C4-2B (cell line): ENCODE measurements at regions not wholly inside any gene's neighbourhood (a gene's known extent, or its start where the extent isn't known, plus 50 kb on each side); places are given as distances from the start of the nearest gene placed in this dataset.

Experiments
- H3K27ac ChIP-seq: fragments of 450-650 bp; 2 replicates; pipeline ENCODE4 v1.5.1; 2017
- ZFX ChIP-seq: fragments of 450-650 bp; IDR thresholded peaks from 2 replicates; pipeline ENCODE4 v1.6.1; 2017
- TF ChIP-seq, protein P1 (sequence below): fragments of 450-650 bp; conservative IDR thresholded peaks from 2 replicates; pipeline ENCODE4 v1.5.1; 2017; ENCODE audit warnings: mild to moderate bottlenecking

DNA sequence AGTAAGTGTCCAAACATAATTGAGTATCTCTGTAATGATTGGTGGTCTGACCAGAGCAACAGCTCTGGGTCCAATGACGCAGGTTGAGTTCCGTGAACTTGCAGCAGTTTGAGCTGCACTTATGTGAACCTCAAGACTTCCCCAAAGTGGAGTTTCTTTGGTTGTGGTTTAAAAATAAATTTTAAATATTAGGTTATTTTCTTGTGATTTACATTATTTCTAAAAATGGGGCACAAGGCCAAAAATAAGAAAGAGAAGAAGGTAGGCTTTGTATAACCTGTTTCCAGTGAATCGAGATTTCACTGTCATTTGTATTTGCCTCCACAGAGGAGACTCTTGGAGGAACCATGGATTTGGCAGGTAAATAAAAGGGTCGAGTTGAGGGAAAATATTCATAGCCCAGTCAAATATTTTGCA, 166.4 kb upstream of the ZNF217 start:
- no peak for TF ChIP-seq ZFX
- TF ChIP-seq, protein P1, sequence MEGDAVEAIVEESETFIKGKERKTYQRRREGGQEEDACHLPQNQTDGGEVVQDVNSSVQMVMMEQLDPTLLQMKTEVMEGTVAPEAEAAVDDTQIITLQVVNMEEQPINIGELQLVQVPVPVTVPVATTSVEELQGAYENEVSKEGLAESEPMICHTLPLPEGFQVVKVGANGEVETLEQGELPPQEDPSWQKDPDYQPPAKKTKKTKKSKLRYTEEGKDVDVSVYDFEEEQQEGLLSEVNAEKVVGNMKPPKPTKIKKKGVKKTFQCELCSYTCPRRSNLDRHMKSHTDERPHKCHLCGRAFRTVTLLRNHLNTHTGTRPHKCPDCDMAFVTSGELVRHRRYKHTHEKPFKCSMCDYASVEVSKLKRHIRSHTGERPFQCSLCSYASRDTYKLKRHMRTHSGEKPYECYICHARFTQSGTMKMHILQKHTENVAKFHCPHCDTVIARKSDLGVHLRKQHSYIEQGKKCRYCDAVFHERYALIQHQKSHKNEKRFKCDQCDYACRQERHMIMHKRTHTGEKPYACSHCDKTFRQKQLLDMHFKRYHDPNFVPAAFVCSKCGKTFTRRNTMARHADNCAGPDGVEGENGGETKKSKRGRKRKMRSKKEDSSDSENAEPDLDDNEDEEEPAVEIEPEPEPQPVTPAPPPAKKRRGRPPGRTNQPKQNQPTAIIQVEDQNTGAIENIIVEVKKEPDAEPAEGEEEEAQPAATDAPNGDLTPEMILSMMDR = no peak
- no peak overlapping the region for H3K27ac ChIP-seq

DNA sequence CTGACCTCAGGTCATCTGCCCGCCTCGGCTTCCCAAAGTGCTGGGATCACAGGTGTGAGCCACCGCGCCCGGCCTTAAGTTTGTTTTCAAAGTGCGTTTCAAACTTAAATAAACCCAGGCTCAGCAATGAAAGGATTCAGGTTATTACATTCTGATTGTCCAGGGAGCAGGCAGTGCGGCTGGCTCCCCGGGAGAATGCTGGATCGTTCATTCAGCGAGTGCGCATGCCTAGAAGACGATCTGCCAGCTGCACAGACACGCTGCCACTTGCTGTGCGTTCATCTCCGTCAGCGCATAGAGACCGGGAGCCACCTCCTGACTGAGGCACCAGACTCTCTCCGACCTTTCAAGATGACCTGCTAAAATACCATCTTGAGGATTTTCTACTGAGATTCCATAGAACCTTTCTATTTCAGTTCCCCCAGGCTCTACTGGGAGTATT, 163.9 kb upstream of the ZNF217 start:
- H3K27ac ChIP-seq = no peak overlapping the region

GRCh38 chr20:53755733-53756531, 162.3 kb upstream of the ZNF217 start:
- no peak overlapping the region for H3K27ac ChIP-seq
- TF ChIP-seq ZFX = no peak
- TF ChIP-seq, protein P1 = no peak

More for the DNA sequence above, 163.9 kb upstream of the ZNF217 start:
- TF ChIP-seq, protein P1 = no peak
- no peak for TF ChIP-seq ZFX

DNA sequence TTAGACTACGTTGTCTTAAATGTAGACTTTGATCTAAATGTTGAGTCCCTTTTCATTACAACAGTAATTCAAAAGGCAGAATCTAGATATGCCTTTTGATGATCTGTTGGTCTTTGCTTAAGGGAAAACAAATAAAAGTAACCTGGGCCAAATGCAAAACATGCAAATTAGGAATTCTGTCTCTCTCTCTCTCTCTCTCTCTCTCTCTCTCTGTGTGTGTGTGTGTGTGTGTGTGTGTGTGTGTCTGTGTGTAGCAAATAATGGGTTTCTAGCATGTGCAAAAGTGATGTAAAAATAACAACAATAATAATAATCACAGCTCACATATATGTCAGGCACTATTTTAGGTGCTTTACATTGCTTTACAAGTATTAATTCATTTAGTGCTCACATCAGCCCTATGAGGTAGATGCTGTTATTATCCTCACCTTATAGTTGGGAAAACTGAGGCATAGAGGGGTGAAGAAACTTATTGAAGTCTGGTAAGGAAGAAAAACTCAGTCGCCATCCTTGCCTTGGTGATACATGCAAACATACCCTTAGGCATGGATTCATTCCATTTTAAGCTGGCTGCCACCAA, 160.3 kb upstream of the ZNF217 start:
- no peak for TF ChIP-seq ZFX
- TF ChIP-seq, protein P1 = no peak
- no peak overlapping the region for H3K27ac ChIP-seq

DNA sequence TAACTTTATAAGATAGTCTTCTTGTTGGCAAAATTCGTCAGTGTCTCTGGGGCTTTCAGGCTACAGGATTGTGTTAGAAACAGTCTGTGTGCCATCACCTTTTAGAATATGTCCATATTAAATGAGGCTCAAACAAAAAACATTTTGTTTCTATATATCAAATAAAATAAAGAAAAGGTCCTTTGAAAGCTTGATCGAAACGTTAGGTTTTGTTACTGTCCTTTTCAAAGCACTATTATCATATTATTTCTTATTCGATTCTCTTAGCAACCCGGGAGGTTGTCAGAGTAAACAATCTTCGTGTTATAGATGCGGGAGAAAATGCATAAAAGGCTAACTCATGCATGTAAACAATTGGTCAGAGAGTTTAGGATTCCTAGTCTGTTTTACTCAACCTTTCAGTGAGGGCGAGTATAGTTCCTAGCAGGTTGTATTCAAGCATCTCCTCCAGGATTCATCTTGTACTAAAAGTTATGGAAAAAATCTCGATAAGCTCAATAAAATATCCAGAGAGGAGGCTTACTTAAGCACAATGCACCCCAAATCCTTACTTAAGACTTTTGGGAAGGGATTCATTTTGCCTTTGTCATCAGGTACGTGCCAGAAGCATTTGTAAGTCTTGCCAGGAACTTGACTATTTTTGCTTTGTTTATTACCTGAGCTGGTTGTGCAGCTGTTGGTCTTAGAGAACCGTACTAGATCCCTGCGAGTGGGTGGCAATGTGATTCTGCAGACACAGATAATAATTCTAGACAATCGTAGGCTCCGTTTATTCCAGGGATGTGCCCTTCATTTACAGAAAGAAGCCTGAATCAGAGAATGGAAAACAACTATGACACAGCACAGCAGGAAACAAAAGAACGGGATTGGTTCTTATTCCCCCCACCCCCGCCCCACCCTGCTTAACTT, 159.6 kb upstream of the ZNF217 start:
- H3K27ac ChIP-seq = no peak overlapping the region
- TF ChIP-seq, protein P1 = no peak
- TF ChIP-seq ZFX = no peak

GRCh38 chr20:53752583-53752970, 158.9 kb upstream of the ZNF217 start:
- H3K27ac ChIP-seq = no peak overlapping the region
- TF ChIP-seq ZFX = no peak
- TF ChIP-seq, protein P1 = no peak
